ENCODE measurements at regions not wholly inside any gene's neighbourhood (a gene's known extent, or its start where the extent isn't known, plus 50 kb on each side); places are given as distances from the start of the nearest gene placed in this dataset.
"Not testable (repeated sequence)": the region's sequence is repeated elsewhere in the genome, so short reads cannot be mapped to it uniquely, and the experiment has no call there.

- TF ChIP-seq NFIC (IDR thresholded peaks at IDR 0.05; ENCODE audit: low read length); YEATS4 (CRISPR knock-in tag; IDR thresholded peaks at IDR 0.05; ENCODE audit: borderline replicate concordance); ZNF841 (CRISPR knock-in tag; IDR thresholded peaks at IDR 0.05; ENCODE audit: borderline replicate concordance); ZNF691 (CRISPR knock-in tag; IDR thresholded peaks at IDR 0.05; ENCODE audit: borderline replicate concordance, low read depth); JUND (CRISPR knock-in tag; IDR thresholded peaks at IDR 0.05); CBX5 (CRISPR knock-in tag; IDR thresholded peaks at IDR 0.05; ENCODE audit: borderline replicate concordance); PRDM10 (CRISPR knock-in tag; IDR thresholded peaks at IDR 0.05; ENCODE audit: low read depth); ZBTB39 (CRISPR knock-in tag; IDR thresholded peaks at IDR 0.05); NFE2L1 (CRISPR knock-in tag; IDR thresholded peaks at IDR 0.05; ENCODE audit: borderline replicate concordance): not testable (repeated sequence)
- TF ChIP-seq, protein P1, sequence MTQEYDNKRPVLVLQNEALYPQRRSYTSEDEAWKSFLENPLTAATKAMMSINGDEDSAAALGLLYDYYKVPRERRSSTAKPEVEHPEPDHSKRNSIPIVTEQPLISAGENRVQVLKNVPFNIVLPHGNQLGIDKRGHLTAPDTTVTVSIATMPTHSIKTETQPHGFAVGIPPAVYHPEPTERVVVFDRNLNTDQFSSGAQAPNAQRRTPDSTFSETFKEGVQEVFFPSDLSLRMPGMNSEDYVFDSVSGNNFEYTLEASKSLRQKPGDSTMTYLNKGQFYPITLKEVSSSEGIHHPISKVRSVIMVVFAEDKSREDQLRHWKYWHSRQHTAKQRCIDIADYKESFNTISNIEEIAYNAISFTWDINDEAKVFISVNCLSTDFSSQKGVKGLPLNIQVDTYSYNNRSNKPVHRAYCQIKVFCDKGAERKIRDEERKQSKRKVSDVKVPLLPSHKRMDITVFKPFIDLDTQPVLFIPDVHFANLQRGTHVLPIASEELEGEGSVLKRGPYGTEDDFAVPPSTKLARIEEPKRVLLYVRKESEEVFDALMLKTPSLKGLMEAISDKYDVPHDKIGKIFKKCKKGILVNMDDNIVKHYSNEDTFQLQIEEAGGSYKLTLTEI (CRISPR knock-in tag; conservative IDR thresholded peaks at IDR 0.05): not testable (repeated sequence)
Observed at GRCh38 chr16:29218171-29218570, 188.3 kb downstream of the NPIPB11 start.

Measured in HepG2 (cell line).